Sigmoid colon (tissue), 6 donors: ENCODE measurements at regions not wholly inside any gene's neighbourhood (a gene's known extent, or its start where the extent isn't known, plus 50 kb on each side); places are given as distances from the start of the nearest gene placed in this dataset.

Experiments
- DNase-seq: peaks from one replicate; pipeline ENCODE4 v3.0.0-alpha.2; 2019
- H3K27ac ChIP-seq, 4 donors: fragments of 200-600 bp; sonication (generic); one replicate each; pipeline ENCODE4 v1.5.1; 2016 to 2019; ENCODE audit warnings: mild to moderate bottlenecking in 1 of 4
- H3K27me3 ChIP-seq, 3 donors: fragments of 200-600 bp; sonication (generic); one replicate each; pipeline ENCODE4 v1.5.1; 2019; ENCODE audit warnings: mild to moderate bottlenecking in 1 of 3
- H3K36me3 ChIP-seq, 4 donors: fragments of 200-600 bp; sonication (generic); one replicate each; pipeline ENCODE4 v1.5.1; 2016 to 2019
- H3K4me1 ChIP-seq, 4 donors: fragments of 200-600 bp; sonication (generic); one replicate each; pipeline ENCODE4 v1.5.1; 2017 to 2019
- H3K4me3 ChIP-seq, 4 donors: fragments of 200-600 bp; sonication (generic); one replicate each; pipeline ENCODE4 v1.5.1; 2017 to 2019; ENCODE audit warnings: mild to moderate bottlenecking in 2 of 4, moderate library complexity in 1 of 4
- H3K9me3 ChIP-seq, 4 donors: fragments of 200-600 bp in 3 of 4; sonication (generic) in 3 of 4; one replicate each; pipeline versions ENCODE4 v1.5.1 to v1.6.1; 2013 to 2019
- EP300 ChIP-seq, 4 donors: sonication (generic); formaldehyde crosslinking; IDR thresholded peaks; one replicate each; pipeline ENCODE4 v1.6.1; 2017; ENCODE audit warnings: antibody characterized with exemption in 4 of 4
- POLR2A ChIP-seq, 2 donors: fragments of 450-650 bp; IDR thresholded peaks; one replicate each; pipeline ENCODE4 v1.6.1; 2016; ENCODE audit warnings: antibody characterized with exemption in 2 of 2, mild to moderate bottlenecking in 2 of 2, moderate library complexity in 2 of 2
- POLR2AphosphoS5 ChIP-seq, 4 donors: sonication (generic); formaldehyde crosslinking; IDR thresholded peaks; one replicate each; pipeline ENCODE4 v1.6.1; 2017; ENCODE audit warnings: antibody characterized with exemption in 4 of 4
- WGBS, 2 donors: extraction: QIAGEN DNeasy Blood & Tissue Kit; methylation state at CpG; one replicate each; pipeline ENCODE4 v1.1.7; 2013; 5-methylcytosine and 5-hydroxymethylcytosine counted together
- intact Hi-C: fragments of 100-400 bp; cut with DNase I; formaldehyde crosslinking; loops from one replicate; pipeline ENCODE4 v1.15.1; 2023
- TF ChIP-seq, protein P1 (sequence below), 4 experiments: fragments of 450-650 bp in 3 of 4; fragments of 200-600 bp in 1 of 4; IDR thresholded peaks; one replicate each; pipeline ENCODE4 v1.5.1; 2016 to 2019; ENCODE audit warnings: antibody characterized with exemption in 4 of 4, mild to moderate bottlenecking in 3 of 4, moderate library complexity in 2 of 4
- donor health status: healthy with polysubstance abuse.
- donor health status: healthy.

DNA sequence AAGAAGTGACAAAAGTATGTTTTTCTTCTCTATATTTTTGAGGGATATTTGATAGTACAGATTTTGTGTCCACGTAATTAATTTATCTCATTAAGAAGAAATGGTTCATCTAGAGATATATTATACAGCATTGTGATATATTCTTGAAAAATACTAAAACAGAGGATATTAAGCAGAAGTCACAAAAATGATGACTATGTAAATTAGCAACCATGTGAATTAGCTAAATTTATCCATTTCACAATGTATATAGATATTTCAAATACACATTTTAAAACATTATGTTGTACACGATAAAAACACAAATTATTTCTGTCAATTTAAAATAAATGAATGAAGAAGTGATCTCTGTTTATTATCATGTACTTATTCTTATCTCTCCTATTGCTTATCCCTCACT is 989.5 kb downstream of the TUSC7 start:
- Histone ChIP-seq H3K27ac (no peak overlapping the region), H3K9me3 (no peaks in the 10 kb centered on the region), H3K4me3 (no peak overlapping the region), H3K36me3 (no peaks in the 10 kb centered on the region), H3K4me1 (no peaks in the 10 kb centered on the region), H3K27me3 (no peaks in the 10 kb centered on the region)
- DNase-seq, result no peak
- intact Hi-C loops, result no loop called here
- TF ChIP-seq, protein P1, sequence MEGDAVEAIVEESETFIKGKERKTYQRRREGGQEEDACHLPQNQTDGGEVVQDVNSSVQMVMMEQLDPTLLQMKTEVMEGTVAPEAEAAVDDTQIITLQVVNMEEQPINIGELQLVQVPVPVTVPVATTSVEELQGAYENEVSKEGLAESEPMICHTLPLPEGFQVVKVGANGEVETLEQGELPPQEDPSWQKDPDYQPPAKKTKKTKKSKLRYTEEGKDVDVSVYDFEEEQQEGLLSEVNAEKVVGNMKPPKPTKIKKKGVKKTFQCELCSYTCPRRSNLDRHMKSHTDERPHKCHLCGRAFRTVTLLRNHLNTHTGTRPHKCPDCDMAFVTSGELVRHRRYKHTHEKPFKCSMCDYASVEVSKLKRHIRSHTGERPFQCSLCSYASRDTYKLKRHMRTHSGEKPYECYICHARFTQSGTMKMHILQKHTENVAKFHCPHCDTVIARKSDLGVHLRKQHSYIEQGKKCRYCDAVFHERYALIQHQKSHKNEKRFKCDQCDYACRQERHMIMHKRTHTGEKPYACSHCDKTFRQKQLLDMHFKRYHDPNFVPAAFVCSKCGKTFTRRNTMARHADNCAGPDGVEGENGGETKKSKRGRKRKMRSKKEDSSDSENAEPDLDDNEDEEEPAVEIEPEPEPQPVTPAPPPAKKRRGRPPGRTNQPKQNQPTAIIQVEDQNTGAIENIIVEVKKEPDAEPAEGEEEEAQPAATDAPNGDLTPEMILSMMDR (IDR thresholded peaks at IDR 0.05), result no peak
- TF ChIP-seq EP300 (IDR thresholded peaks at IDR 0.05) (no peak), POLR2AphosphoS5 (IDR thresholded peaks at IDR 0.05) (no peak), POLR2A (IDR thresholded peaks at IDR 0.05) (no peak)
- WGBS, 2 donors, result 90 to 92% methylated on average over 2 of the region's 2 CpGs

GRCh38 chr3:117700573-117701360 is 991.2 kb downstream of the TUSC7 start:
- DNase-seq, result no peak
- H3K9me3 ChIP-seq, result no peaks in the 10 kb centered on the region
- 72 to 73% methylated on average over 6 of the region's 6 CpGs for WGBS, 2 donors
- peaks cover 0 to 2% (median 1%) of the 10 kb centered on the region in 4 donors for H3K4me1 ChIP-seq
- TF ChIP-seq POLR2AphosphoS5 (IDR thresholded peaks at IDR 0.05) (no peak), EP300 (IDR thresholded peaks at IDR 0.05) (no peak), POLR2A (IDR thresholded peaks at IDR 0.05) (no peak)
- TF ChIP-seq, protein P1 (IDR thresholded peaks at IDR 0.05), result no peak
- H3K4me3 ChIP-seq, result peak overlapping the region in 2 of 4 donors; percentile 9 to 10
- no peaks in the 10 kb centered on the region for H3K27me3 ChIP-seq
- H3K27ac ChIP-seq, result no peak overlapping the region
- no peaks in the 10 kb centered on the region for H3K36me3 ChIP-seq
- intact Hi-C loops, result no loop called here

DNA sequence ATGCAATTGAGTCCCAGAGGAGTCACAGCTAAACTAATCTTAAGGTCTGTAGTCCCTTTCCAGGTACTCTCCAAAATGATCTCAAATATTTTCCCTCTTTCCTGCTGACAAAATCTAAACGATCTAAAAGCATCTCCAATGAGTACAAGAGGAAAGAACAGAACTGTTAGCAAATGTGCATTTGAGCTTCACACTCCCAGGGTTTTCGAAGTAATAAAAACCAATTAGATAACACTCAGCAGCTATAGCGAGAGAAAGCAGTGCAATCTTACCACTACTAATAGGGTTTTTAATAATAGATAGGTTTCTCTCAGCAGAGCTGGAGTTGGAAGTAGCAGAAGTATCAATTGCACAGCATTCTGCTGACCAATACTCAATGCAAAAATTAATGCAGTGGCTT is 995.4 kb downstream of the TUSC7 start:
- no peak for DNase-seq
- TF ChIP-seq, protein P1 (IDR thresholded peaks at IDR 0.05), result no peak
- TF ChIP-seq POLR2A (IDR thresholded peaks at IDR 0.05) (no peak), POLR2AphosphoS5 (IDR thresholded peaks at IDR 0.05) (no peak), EP300 (IDR thresholded peaks at IDR 0.05) (no peak)
- H3K27me3 ChIP-seq, result no peaks in the 10 kb centered on the region
- no peak overlapping the region for H3K4me3 ChIP-seq
- peaks cover 0 to 8% (median 8%) of the 10 kb centered on the region in 4 donors for H3K4me1 ChIP-seq
- H3K27ac ChIP-seq, result no peak overlapping the region
- whole genome bisulfite sequencing, 2 donors, result 77 to 80% methylated on average over 3 of the region's 3 CpGs
- H3K36me3 ChIP-seq, result no peaks in the 10 kb centered on the region
- H3K9me3 ChIP-seq, result no peaks in the 10 kb centered on the region
- intact Hi-C loops, result no loop called here

DNA sequence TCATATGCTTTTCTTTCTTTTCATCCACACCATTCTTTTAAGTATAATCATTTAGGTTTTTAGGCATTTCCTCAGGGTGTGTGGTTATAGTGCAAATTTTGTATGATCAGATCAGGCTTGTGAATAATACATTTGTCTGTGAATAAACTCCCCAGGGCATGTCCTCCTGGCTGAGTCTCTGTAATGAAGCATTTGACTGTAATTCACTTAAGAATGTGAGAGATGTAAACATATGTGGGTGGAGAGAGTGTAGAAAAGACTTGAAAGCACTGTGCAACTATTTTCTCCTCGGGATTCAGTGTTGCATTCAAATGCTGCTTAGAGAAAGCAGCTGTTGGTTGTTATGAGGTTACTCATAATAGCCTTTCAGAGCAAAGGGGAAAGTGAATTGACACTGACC is 996.5 kb downstream of the TUSC7 start:
- WGBS, 2 donors, result 48 to 54% methylated on average over 1 of the region's 1 CpG
- TF ChIP-seq, protein P1 (IDR thresholded peaks at IDR 0.05), result no peak
- no peak for TF ChIP-seq POLR2A (IDR thresholded peaks at IDR 0.05)
- no peak for TF ChIP-seq EP300 (IDR thresholded peaks at IDR 0.05)
- no peak for TF ChIP-seq POLR2AphosphoS5 (IDR thresholded peaks at IDR 0.05)
- intact Hi-C loops, result no loop called here

More for the DNA sequence above, 996.5 kb downstream of the TUSC7 start:
- Histone ChIP-seq H3K4me1 (peaks cover 0 to 8% (median 8%) of the 10 kb centered on the region in 4 donors), H3K9me3 (no peaks in the 10 kb centered on the region), H3K36me3 (no peaks in the 10 kb centered on the region), H3K27me3 (no peaks in the 10 kb centered on the region), H3K27ac (no peak overlapping the region), H3K4me3 (no peak overlapping the region)
- DNase-seq, result no peak
